HFFc6 (cell line): ENCODE measurements at regions not wholly inside any gene's neighbourhood (a gene's known extent, or its start where the extent isn't known, plus 50 kb on each side); places are given as distances from the start of the nearest gene placed in this dataset.
A peak's percentile ranks its signal among the peaks of the same experiment; 100 is the strongest.
"Not testable (repeated sequence)": the region's sequence is repeated elsewhere in the genome, so short reads cannot be mapped to it uniquely, and the experiment has no call there.

Experiments
- DNase-seq: peaks from one replicate; pipeline ENCODE4 v3.0.0-alpha.2; 2018
- H3K27ac Mint-ChIP-seq: 2 replicates; pipeline ENCODE4 v1.8.0; 2020; ENCODE audit warnings: mild to moderate bottlenecking, mixed read lengths
- H3K27me3 Mint-ChIP-seq: 2 replicates; pipeline ENCODE4 v1.8.0; 2021; ENCODE audit warnings: mild to moderate bottlenecking, moderate library complexity, mixed read lengths; ENCODE audit not compliant: insufficient read depth
- H3K36me3 Mint-ChIP-seq: 2 replicates; pipeline ENCODE4 v1.8.0; 2021; ENCODE audit warnings: low read depth, mixed read lengths
- H3K4me1 Mint-ChIP-seq: 2 replicates; pipeline ENCODE4 v1.8.0; 2020; ENCODE audit warnings: low read depth, mixed read lengths
- H3K4me3 Mint-ChIP-seq: 2 replicates; pipeline ENCODE4 v1.8.0; 2020; ENCODE audit warnings: mild to moderate bottlenecking, moderate library complexity, mixed read lengths
- H3K9me3 Mint-ChIP-seq: 2 replicates; pipeline ENCODE4 v1.8.0; 2020; ENCODE audit warnings: mild to moderate bottlenecking, mixed read lengths
- TF ChIP-seq, protein P1 (sequence below): fragments of 200-600 bp; sonication (generic); IDR thresholded peaks from 2 replicates; pipeline ENCODE4 v1.5.0; 2021; ENCODE audit warnings: antibody characterized with exemption, mild to moderate bottlenecking

DNA sequence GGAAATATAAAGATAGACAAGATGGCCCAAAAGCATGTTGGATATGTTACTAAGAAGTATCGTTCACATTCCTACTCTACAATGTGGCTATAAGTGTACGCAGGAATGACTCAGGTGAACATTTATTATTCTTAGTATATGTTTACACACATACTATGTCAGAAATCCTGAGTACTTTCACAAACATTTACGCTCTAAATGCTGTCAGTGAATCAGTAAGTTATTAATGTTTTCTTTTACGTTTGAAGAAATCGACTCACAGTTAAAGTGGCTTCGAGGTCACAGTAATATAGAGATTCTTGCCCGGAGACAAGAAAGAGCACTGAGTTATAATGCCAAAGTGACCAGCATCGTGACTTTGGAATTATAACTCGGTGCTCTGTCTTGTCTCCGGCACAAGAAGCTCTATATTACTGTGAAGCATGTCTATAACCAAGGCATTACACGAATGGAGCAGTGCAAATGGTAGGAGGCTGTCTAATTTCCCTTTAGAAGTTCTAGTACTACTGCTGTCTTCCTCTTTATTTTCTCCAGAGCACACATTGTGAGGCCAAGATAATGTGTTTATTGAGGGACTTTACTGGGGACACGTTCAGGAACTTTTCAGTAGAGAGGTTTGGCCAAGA is 61.8 kb upstream of the P3H2 start:
- Mint-ChIP-seq H3K27me3 (no peaks in the 10 kb centered on the region; the same call in 1 of the 2 replicates), H3K4me3 (peak overlapping the region; percentile 75), H3K27ac (peak overlapping the region; percentile 98), H3K4me1 (peaks cover 84% of the 10 kb centered on the region), H3K36me3 (peaks cover 9% of the 10 kb centered on the region), H3K9me3 (peaks cover 6% of the 10 kb centered on the region)
- TF ChIP-seq, protein P1, sequence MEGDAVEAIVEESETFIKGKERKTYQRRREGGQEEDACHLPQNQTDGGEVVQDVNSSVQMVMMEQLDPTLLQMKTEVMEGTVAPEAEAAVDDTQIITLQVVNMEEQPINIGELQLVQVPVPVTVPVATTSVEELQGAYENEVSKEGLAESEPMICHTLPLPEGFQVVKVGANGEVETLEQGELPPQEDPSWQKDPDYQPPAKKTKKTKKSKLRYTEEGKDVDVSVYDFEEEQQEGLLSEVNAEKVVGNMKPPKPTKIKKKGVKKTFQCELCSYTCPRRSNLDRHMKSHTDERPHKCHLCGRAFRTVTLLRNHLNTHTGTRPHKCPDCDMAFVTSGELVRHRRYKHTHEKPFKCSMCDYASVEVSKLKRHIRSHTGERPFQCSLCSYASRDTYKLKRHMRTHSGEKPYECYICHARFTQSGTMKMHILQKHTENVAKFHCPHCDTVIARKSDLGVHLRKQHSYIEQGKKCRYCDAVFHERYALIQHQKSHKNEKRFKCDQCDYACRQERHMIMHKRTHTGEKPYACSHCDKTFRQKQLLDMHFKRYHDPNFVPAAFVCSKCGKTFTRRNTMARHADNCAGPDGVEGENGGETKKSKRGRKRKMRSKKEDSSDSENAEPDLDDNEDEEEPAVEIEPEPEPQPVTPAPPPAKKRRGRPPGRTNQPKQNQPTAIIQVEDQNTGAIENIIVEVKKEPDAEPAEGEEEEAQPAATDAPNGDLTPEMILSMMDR: no peak
- peak; percentile 61 for DNase-seq

DNA sequence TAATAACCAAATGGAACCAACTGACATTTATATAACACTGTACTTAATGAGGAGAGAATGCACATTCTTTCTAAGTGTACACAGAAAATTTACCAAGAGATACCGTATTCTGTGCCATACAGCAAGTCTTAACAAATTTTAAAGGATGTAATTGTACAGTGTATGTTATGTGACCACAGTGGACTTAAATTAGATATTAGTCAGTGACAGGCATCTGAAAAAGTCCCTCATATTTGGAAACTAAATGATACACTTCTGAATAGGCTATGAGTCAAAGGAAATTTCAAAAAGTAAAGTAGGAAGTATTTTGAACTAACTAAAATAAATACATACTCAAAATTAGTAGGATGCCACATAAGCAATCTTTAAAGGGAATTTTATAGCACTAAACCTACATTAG is 59.6 kb upstream of the P3H2 start:
- TF ChIP-seq, protein P1: no peak
- Mint-ChIP-seq H3K27me3 (peaks cover 3% of the 10 kb centered on the region), H3K27ac (peak overlapping the region; percentile 75), H3K4me3 (peak overlapping the region; percentile 25), H3K4me1 (peaks cover 77% of the 10 kb centered on the region), H3K36me3 (peaks cover 10% of the 10 kb centered on the region; the same call in 1 of the 2 replicates), H3K9me3 (peaks cover 6% of the 10 kb centered on the region)
- DNase-seq: peak; percentile 43

DNA sequence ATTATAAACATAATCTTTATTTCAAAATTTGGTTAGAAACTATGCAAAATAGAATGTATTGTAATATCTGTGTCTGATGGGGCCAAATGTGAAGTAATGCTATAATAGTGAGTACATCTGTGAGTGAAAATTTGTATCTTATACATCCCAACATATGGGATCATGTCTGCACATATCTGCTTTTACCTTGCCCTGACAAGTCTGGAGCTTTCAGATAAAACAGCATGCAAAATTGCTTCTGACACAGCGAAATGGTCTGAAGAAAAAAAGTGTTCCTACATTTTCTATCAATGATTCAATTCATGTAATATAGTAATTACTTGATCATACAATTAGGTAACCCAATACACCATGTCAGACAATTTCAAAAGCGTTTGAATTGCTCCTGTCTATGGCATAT is 58.1 kb upstream of the P3H2 start:
- peaks cover 6% of the 10 kb centered on the region for H3K9me3 Mint-ChIP-seq
- H3K4me3 Mint-ChIP-seq: no peak overlapping the region
- H3K4me1 Mint-ChIP-seq: peaks cover 77% of the 10 kb centered on the region
- peaks cover 3% of the 10 kb centered on the region; the same call in 1 of the 2 replicates for H3K27me3 Mint-ChIP-seq
- H3K27ac Mint-ChIP-seq: no peak overlapping the region
- peaks cover 10% of the 10 kb centered on the region; the same call in 1 of the 2 replicates for H3K36me3 Mint-ChIP-seq
- TF ChIP-seq, protein P1: no peak
- no peak for DNase-seq

DNA sequence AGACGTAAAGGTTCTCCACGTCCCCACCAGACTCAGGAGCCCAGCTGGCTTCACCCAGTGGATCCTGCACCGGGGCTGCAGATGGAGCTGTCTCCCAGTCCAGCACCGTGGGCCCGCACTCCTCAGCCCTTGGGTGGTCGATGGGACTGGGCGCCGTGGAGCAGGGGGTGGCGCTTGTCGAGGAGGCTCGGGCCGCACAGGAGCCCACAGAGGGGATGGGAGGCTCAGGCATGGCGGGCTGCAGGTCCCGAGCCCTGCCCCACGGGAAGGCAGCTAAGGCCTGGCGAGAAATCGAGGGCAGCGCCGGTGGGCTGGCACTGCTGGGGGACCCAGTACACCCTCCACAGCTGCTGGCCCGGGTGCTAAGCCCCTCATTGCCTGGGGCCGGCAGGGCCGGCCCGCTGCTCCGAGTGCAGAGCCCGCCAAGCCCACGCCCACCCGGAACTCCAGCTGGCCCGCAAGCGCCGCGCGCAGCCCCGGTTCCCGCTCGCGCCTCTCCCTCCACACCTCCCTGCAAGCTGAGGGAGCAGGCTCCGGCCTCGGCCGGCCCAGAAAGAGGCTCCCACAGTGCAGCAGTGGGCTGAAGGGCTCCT is 56.3 kb upstream of the P3H2 start:
- H3K27me3 Mint-ChIP-seq, H3K27ac Mint-ChIP-seq, DNase-seq, H3K36me3 Mint-ChIP-seq, H3K9me3 Mint-ChIP-seq, H3K4me3 Mint-ChIP-seq: not testable (repeated sequence)
- H3K4me1 Mint-ChIP-seq: peaks cover 77% of the 10 kb centered on the region

DNA sequence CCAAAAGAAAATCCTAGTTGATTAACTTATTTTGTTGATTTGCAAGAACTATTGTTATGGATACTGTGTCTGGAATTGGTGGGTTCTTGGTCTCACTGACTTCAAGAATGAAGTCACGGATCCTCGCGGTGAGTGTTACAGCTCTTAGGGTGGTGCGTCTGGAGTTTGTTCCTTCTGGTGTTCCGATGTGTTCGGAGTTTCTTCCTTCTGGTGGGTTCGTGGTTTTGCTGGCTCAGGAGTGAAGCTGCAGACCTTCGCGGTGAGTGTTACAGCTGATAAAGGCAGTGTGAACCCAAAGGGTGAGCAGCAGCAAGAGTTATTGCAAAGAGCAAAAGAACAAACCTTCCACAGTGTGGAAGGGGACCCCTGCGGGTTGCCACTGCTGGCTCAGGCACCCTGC is 55.4 kb upstream of the P3H2 start:
- H3K4me3 Mint-ChIP-seq, H3K9me3 Mint-ChIP-seq, H3K36me3 Mint-ChIP-seq, H3K27ac Mint-ChIP-seq, DNase-seq, H3K27me3 Mint-ChIP-seq: not testable (repeated sequence)
- peaks cover 71% of the 10 kb centered on the region for H3K4me1 Mint-ChIP-seq

DNA sequence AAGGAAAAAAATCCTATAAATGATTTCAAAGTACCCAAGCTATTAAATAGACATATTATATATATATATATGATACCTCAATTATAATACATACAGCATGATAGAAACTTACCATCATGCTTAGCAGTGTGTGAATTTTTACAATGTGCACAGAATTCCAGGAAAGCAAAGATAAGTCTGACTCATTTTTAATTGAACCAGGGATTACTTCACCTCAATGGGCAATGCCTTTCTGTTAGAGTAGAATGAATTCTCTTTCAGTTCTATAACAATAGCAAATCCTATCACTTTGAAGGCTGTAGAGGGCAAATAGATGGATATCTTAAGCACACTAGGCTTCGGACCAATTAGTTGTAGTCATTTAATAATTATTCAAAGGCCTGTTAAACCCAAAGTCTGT is 54.8 kb upstream of the P3H2 start:
- TF ChIP-seq, protein P1: no peak
- Mint-ChIP-seq H3K9me3 (peaks cover 6% of the 10 kb centered on the region), H3K27me3 (peaks cover 3% of the 10 kb centered on the region; the same call in 1 of the 2 replicates), H3K36me3 (peaks cover 10% of the 10 kb centered on the region; the same call in 1 of the 2 replicates), H3K4me1 (peaks cover 66% of the 10 kb centered on the region), H3K27ac (no peak overlapping the region), H3K4me3 (no peak overlapping the region)
- peak; percentile 28 for DNase-seq
